ENCODE measurements at regions not wholly inside any gene's neighbourhood (a gene's known extent, or its start where the extent isn't known, plus 50 kb on each side); places are given as distances from the start of the nearest gene placed in this dataset.

GRCh38 chr2:64329848-64330247 lies 124.1 kb upstream of the LGALSL start:
- DNase-seq (ENCODE audit: low read depth in 2 of 2) = peak; percentile 32 to 87
- TF ChIP-seq CTCF (IDR thresholded peaks at IDR 0.05; ENCODE audit: low read depth, low read length) = no peak
- no peak overlapping the region for H3K4me3 ChIP-seq (replicated peaks in 1 of 2; ENCODE audit: low read depth in 2 of 2, low read length in 2 of 2)

GRCh38 chr2:64330281-64331113 lies 123.5 kb upstream of the LGALSL start:
- peak; percentile 94 to 95 for DNase-seq (ENCODE audit: low read depth in 2 of 2)
- H3K4me3 ChIP-seq (replicated peaks in 1 of 2; ENCODE audit: low read depth in 2 of 2, low read length in 2 of 2) = peak overlapping the region; percentile 27 to 53
- peak; percentile 85 for TF ChIP-seq CTCF (IDR thresholded peaks at IDR 0.05; ENCODE audit: low read depth, low read length)

GRCh38 chr2:64331114-64331645 lies 122.8 kb upstream of the LGALSL start:
- H3K4me3 ChIP-seq (replicated peaks in 1 of 2; ENCODE audit: low read depth in 2 of 2, low read length in 2 of 2) = no peak overlapping the region
- TF ChIP-seq CTCF (IDR thresholded peaks at IDR 0.05; ENCODE audit: low read depth, low read length) = no peak
- no peak for DNase-seq (ENCODE audit: low read depth in 2 of 2)

- DNase-seq (ENCODE audit: low read depth in 2 of 2) = no peak
- H3K4me3 ChIP-seq (replicated peaks in 1 of 2; ENCODE audit: low read depth in 2 of 2, low read length in 2 of 2) = no peak overlapping the region
- TF ChIP-seq CTCF (IDR thresholded peaks at IDR 0.05; ENCODE audit: low read depth, low read length) = no peak
These were observed 121.9 kb upstream of the LGALSL start for GRCh38 chr2:64331849-64332699.

GRCh38 chr2:64336171-64336570 lies 117.8 kb upstream of the LGALSL start:
- H3K4me3 ChIP-seq (replicated peaks in 1 of 2; ENCODE audit: low read depth in 2 of 2, low read length in 2 of 2) = no peak overlapping the region
- no peak for DNase-seq (ENCODE audit: low read depth in 2 of 2)
- no peak for TF ChIP-seq CTCF (IDR thresholded peaks at IDR 0.05; ENCODE audit: low read depth, low read length)

GRCh38 chr2:64337314-64337713 lies 116.6 kb upstream of the LGALSL start:
- no peak overlapping the region for H3K4me3 ChIP-seq (replicated peaks in 1 of 2; ENCODE audit: low read depth in 2 of 2, low read length in 2 of 2)
- DNase-seq (ENCODE audit: low read depth in 2 of 2) = no peak
- no peak for TF ChIP-seq CTCF (IDR thresholded peaks at IDR 0.05; ENCODE audit: low read depth, low read length)
